HG03354 (cell line): ENCODE measurements at regions not wholly inside any gene's neighbourhood (a gene's known extent, or its start where the extent isn't known, plus 50 kb on each side); places are given as distances from the start of the nearest gene placed in this dataset.
"Not testable (repeated sequence)": the region's sequence is repeated elsewhere in the genome, so short reads cannot be mapped to it uniquely, and the experiment has no call there.

Source experiments
- ATAC-seq: cut with Tn5 transposase; IDR thresholded peaks from one replicate; pipeline ENCODE4 v1.9.1; 2021; ENCODE audit warnings: mild to moderate bottlenecking; ENCODE audit not compliant: unreplicated experiment, poor library complexity, severe bottlenecking

GRCh38 chr5:119961993-119962392 is 332.6 kb downstream of the FAM170A start:
- no peak for ATAC-seq

- ATAC-seq, result no peak
Measured at GRCh38 chr5:119966028-119966427, 336.7 kb downstream of the FAM170A start.

DNA sequence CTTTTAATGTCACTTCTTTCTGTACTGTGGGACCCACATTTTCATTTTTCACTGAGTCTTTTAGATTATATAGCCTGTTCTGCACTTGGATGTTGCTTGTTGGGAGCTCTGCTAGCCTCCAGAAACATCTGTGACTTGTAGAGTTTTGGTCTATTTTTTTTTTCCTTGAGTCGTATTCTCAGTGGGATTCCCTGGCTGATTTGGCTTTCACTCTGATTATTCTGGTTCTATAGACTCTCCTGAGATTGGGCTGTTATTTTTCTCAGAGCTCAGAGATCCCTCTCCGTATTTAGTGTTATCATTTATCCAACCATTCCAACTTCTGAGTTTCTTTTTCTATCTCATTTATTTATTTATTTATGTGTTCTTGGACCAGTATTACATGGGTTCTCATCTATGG is 339.3 kb downstream of the FAM170A start:
- no peak for ATAC-seq

- ATAC-seq, result not testable (repeated sequence)
Measured at GRCh38 chr5:119987077-119987476, 357.7 kb downstream of the FAM170A start.

DNA sequence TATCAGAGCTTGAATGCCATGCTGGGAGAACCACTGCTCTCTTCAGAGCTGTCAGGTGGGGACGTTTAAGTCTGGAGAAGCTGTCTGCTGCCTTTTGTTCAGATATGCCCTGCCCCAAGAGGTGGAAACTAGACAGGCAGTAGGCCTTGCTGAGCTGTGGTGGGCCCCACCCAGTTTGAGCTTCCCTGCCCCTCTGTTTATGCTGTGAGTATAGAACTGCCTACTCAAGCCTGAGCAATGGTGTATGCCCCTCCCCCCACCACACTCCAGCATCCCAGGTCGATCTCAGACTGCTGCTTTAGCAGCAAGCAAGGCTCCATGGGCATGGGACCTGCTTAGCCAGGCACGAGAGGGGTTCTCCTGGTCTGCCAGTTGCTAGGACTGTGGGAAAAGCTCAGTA is 362.3 kb downstream of the FAM170A start:
- ATAC-seq, result no peak

DNA sequence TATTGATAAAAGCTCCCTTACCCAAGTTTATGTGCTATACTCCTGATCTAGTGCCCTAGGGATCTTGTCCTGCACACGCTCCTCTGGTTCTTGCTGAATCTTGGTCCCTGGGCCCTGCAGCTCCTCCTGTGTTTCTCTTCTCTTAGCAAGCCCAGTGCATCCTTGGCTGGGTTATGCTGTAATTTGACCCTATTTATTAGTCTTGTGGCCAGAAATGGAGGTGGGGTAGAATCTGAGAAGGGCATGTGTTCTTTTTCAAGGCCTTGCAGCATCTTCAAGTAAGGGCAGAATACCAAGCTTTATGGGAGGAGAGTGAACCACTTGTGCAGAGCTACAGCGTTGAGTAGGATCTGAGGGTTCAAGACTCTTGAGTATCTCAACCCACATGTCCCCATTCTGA is 366.8 kb downstream of the FAM170A start:
- ATAC-seq, result no peak

DNA sequence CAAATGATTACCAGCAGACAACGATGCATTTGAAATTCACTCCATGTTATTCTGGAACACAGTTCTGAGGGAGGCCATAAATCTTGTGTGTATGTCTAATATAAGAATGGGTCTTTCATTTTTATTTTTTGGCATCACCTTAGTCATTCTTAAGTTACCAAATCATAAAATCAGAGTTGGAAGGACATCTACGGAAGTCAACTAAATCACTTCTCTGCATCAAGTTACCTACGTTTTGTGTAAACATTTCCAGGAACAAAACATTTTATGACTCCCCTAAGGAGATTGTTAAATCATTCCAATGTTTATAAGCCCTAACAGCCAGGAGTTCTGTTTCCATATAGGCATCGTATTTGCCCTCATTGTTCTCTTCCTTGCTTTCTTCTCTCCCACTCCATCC is 378.2 kb downstream of the FAM170A start:
- no peak for ATAC-seq

GRCh38 chr5:120012431-120012830 is 383.1 kb downstream of the FAM170A start:
- no peak for ATAC-seq

GRCh38 chr5:120014535-120014934 is 385.2 kb downstream of the FAM170A start:
- ATAC-seq, result no peak

- ATAC-seq, result no peak
Measured at GRCh38 chr5:120016717-120017382, 387.5 kb downstream of the FAM170A start.

GRCh38 chr5:120017513-120017912 is 388.2 kb downstream of the FAM170A start:
- no peak for ATAC-seq

DNA sequence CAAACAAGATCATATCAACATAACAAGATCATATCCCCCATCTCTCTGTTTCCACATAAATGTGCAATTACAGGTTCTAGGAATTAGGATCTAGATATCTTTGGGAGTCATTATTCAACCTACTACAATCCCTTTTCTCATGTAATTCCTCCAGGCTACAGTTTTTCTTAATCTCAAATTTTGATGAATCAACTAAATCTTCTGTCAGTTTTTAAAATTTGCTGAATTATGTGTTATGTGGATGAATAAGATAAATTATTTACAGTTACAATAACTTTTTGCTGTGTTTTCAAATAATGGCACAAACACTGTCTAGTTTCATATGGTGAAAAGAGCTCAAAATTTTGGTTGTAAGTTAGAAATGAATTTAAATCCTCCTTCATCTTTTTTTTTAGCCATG is 405.8 kb downstream of the FAM170A start:
- ATAC-seq, result no peak

DNA sequence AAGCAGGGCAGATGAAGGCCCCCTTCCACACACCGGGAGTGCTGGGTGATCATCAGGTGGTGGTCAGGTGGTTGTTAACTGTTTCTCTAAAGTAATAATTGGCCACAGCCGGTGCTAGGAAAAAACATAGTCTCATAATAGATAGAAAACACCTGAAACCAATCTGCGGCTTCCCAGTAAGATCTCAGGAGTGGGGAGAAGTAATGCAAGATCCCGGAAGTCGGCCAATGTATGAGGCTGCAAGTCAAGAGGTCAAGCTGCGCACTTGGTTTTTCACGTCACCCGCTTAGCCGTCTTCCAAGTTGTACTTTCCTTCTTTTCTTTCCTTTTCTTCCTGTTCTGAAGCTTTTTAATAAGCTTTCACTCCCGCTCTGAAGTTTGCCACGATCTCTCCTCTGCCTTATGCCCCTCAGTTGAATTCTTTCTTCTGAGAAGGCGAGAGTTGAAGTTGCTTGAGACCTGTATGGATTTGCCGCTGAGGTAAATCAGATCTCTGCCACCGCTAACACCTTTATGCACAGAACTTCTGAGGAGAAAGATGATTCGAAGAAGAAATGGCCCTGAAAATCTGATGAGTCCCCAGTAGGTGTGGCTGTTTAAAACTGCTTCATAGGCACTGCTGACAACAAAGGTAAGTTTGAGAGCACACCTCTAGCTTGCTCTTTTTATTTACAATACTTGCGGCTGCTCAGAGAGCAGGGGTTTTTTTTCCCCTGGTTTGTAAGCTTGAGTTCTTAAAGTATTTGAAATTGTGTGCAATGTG is 406.6 kb downstream of the FAM170A start:
- ATAC-seq, result no peak

GRCh38 chr5:120037451-120037850 is 408.1 kb downstream of the FAM170A start:
- no peak for ATAC-seq

DNA sequence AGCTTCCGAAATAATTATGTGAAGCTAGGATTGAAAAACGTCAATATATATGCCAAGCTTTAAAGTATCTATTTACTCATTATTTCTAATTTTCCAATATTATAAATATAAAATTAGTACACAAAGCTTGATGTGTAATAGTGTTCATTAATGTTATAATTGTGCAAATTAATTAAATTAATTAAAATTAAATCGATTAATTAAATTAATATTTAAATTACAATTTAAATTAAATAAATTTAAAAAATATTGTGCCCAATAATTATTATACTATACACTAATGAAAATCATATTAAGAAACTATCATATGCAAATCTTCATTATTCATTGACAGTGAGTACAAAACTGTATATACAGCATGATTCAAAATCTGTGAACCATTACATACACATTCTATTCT is 409.8 kb downstream of the FAM170A start:
- no peak for ATAC-seq

- no peak for ATAC-seq
Measured at GRCh38 chr5:120043431-120043830, 414.1 kb downstream of the FAM170A start.

DNA sequence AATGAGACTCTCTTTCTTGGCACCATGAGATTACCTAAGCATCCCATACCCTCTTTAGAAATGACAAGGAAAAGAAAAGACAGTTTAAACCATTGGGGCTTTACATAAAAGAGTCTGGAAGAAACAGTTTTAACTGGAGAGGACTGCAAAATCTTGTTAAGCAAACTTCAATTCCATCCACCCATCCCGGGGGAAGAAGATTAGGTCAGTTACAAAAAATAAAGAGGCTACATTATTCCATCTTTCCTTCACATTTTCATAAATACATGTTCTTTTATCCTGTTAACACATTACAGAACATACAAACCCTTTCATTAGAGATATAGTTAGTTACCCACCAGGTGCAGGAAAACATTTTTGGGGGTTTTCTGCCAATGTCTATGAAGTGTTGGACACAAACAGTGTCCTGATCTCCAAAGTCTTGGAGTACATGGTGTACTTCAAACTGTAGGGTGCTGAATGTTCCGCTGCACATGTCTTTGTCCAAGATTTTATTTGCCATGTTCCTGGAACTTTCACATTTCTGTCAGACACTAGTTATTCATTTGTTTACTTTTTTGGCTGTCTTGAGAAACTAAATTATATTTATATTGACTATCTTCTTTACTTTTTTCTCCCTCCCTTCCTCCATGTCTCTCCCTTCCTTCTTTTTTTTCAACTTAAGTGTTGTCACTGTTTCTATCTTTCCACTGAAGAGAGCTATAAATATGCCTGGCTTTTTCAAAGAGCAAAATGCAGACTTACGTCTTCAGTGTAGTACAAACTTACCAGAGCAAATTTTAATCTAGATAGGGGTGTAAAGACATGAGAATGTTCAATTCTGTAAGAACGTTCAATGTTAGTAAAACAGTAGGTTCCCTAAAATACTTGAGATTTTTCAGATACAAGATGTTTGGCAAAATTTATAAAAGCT is 410.9 kb upstream of the PRR16 start:
- ATAC-seq, result no peak

DNA sequence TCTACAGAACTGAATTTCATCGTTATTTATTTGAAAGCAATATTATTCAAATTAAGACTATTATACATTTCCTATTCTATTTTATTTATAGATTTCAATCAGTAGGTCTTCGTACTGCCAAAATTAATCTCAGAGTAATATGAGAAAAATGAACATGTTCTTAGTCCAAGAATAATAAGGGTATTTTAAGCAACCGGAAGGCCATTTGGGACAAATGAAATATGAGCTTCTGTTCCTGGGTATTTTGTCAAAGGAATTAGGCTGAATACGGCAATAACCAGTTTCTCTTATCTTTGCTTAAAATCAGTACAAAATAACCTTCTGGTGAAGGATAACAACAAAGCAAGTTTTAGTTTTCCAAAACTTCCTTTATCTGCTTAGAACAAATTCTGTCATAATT is 410.3 kb upstream of the PRR16 start:
- ATAC-seq, result no peak

- no peak for ATAC-seq
Measured at GRCh38 chr5:120055858-120056257, 408.2 kb upstream of the PRR16 start.

DNA sequence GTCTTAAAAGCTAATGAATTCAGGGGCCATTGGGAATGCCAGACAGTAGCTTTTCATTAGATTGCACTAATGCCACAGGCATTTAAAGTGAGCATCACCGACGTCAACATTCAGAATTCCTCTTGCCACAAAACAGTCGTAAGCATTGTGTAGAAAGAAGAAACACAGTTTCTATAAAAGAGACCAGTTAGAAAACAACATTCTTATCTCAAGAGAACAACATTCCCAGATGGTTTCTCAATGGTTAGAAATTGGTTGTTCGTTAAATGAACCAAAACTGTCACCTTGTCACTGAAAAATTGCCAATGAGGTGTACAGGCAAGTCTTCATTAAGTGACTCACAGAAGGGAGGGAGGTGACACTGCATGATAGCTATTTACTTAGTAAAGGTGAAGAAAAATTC is 401.6 kb upstream of the PRR16 start:
- ATAC-seq, result no peak
